ENCODE measurements at regions not wholly inside any gene's neighbourhood (a gene's known extent, or its start where the extent isn't known, plus 50 kb on each side); places are given as distances from the start of the nearest gene placed in this dataset.

- TF ChIP-seq CTCF (IDR thresholded peaks at IDR 0.05; ENCODE audit: extremely low read depth in 1 of 2, insufficient read depth in 1 of 2, low read depth in 1 of 2, low read length in 2 of 2) (no peak), POLR2AphosphoS5 (IDR thresholded peaks at IDR 0.05; ENCODE audit: insufficient read depth, low read depth, low read length) (no peak), MAX (IDR thresholded peaks at IDR 0.05; ENCODE audit: insufficient read depth, insufficient read length) (no peak), POLR2A (IDR thresholded peaks at IDR 0.05; ENCODE audit: low read depth, low read length) (no peak), EZH2 (IDR thresholded peaks at IDR 0.05; ENCODE audit: borderline replicate concordance, low read depth, low read length, severe bottlenecking) (no peak), JUN (IDR thresholded peaks at IDR 0.05; ENCODE audit: borderline replicate concordance, insufficient read depth, insufficient read length, low read depth) (no peak), MYC (IDR thresholded peaks at IDR 0.05; ENCODE audit: low read depth, low read length) (no peak), FOS (IDR thresholded peaks at IDR 0.05; ENCODE audit: borderline replicate concordance, insufficient read depth, low read length) (no peak)
Observed at GRCh38 chr11:80520507-80520887, 1079.7 kb upstream of the TENM4 start.
